CD14-positive monocyte (primary cell): ENCODE measurements at regions not wholly inside any gene's neighbourhood (a gene's known extent, or its start where the extent isn't known, plus 50 kb on each side); places are given as distances from the start of the nearest gene placed in this dataset.

ENCODE experiments used
- DNase-seq, 3 donors: peaks; one replicate each; pipeline ENCODE4 v3.0.0-alpha.2; 2011 to 2022
- H2AFZ ChIP-seq: 2 replicates; pipeline ENCODE4 v1.6.0; 2012; ENCODE audit warnings: mild to moderate bottlenecking, low read depth, low read length, inconsistent platforms; ENCODE audit not compliant: insufficient read depth, poor library complexity, severe bottlenecking
- H3K27ac ChIP-seq, 2 donors: 1 replicate in 1 of 2; 2 replicates in 1 of 2; pipeline ENCODE4 v1.5.1; 2012 to 2013; ENCODE audit warnings: low read length in 2 of 2, control low read depth in 1 of 2, inconsistent platforms in 1 of 2, low read depth in 1 of 2, mild to moderate bottlenecking in 1 of 2
- H3K27me3 ChIP-seq, 2 donors: one replicate each; pipeline versions ENCODE4 v1.6.0 to v1.6.1; 2011 to 2013; ENCODE audit warnings: low read length in 2 of 2; ENCODE audit not compliant: control insufficient read depth in 2 of 2, insufficient read depth in 2 of 2
- H3K36me3 ChIP-seq, 2 donors: replicated peaks in 1 of 2; 1 replicate in 1 of 2; 2 replicates in 1 of 2; pipeline versions ENCODE4 v1.5.1 to v1.6.1; 2012 to 2013; ENCODE audit warnings: low read length in 2 of 2, control low read depth in 1 of 2, inconsistent platforms in 1 of 2, mild to moderate bottlenecking in 1 of 2; ENCODE audit not compliant: insufficient read depth in 2 of 2, control insufficient read depth in 1 of 2
- H3K4me1 ChIP-seq, 2 donors: 1 replicate in 1 of 2; 2 replicates in 1 of 2; pipeline versions ENCODE4 v1.5.1 to v1.6.1; 2012 to 2013; ENCODE audit warnings: low read length in 2 of 2, control low read depth in 1 of 2, inconsistent platforms in 1 of 2, mild to moderate bottlenecking in 1 of 2, moderate library complexity in 1 of 2; ENCODE audit not compliant: insufficient read depth in 2 of 2, control insufficient read depth in 1 of 2
- H3K4me2 ChIP-seq: replicated peaks from 2 replicates; pipeline ENCODE3; 2012; ENCODE audit warnings: low read length, moderate library complexity, mild to moderate bottlenecking; ENCODE audit not compliant: poor library complexity, severe bottlenecking; ENCODE audit errors: extremely low read depth
- H3K4me3 ChIP-seq, 3 experiments: fragments of 200-600 bp in 1 of 3; sonication (generic) in 1 of 3; replicated peaks in 1 of 3; 1 replicate in 2 of 3; 2 replicates in 1 of 3; pipeline ENCODE4 v1.5.1; 2011 to 2013; ENCODE audit warnings: low read length in 3 of 3, mild to moderate bottlenecking in 3 of 3, control low read depth in 2 of 3, low read depth in 2 of 3, inconsistent platforms in 1 of 3, moderate library complexity in 1 of 3
- H3K79me2 ChIP-seq: 2 replicates; pipeline ENCODE4 v1.6.0; 2012; ENCODE audit warnings: mild to moderate bottlenecking, control low read depth, inconsistent platforms, low read length, moderate library complexity; ENCODE audit not compliant: insufficient read depth
- H3K9ac ChIP-seq: 2 replicates; pipeline ENCODE4 v1.6.0; 2017; ENCODE audit warnings: low read length, mild to moderate bottlenecking; ENCODE audit not compliant: insufficient read depth, poor library complexity, severe bottlenecking
- H3K9me3 ChIP-seq, 2 donors: replicated peaks in 1 of 2; 1 replicate in 1 of 2; 2 replicates in 1 of 2; pipeline versions ENCODE4 v1.5.1 to v1.6.1; 2012 to 2013; ENCODE audit warnings: low read length in 2 of 2, control low read depth in 1 of 2; ENCODE audit not compliant: control insufficient read depth in 1 of 2, insufficient read depth in 1 of 2
- H4K20me1 ChIP-seq: 2 replicates; pipeline ENCODE4 v1.6.0; 2012; ENCODE audit warnings: mild to moderate bottlenecking, low read length, control low read depth, moderate library complexity; ENCODE audit not compliant: insufficient read depth
- H3K27ac Mint-ChIP-seq, 7 donors: one replicate each; pipeline ENCODE4 v1.8.0; 2020; ENCODE audit warnings: mild to moderate bottlenecking in 7 of 7, mixed read lengths in 7 of 7, moderate library complexity in 6 of 7, inconsistent platforms in 2 of 7
- H3K27me3 Mint-ChIP-seq, 3 donors: one replicate each; pipeline ENCODE4 v1.8.0; 2021 to 2022; ENCODE audit warnings: low read depth in 3 of 3, mild to moderate bottlenecking in 3 of 3, mixed read lengths in 3 of 3, moderate library complexity in 3 of 3, inconsistent platforms in 1 of 3
- H3K36me3 Mint-ChIP-seq, 2 donors: one replicate each; pipeline ENCODE4 v1.8.0; 2020; ENCODE audit warnings: mixed read lengths in 2 of 2, inconsistent platforms in 1 of 2, mild to moderate bottlenecking in 1 of 2
- H3K4me1 Mint-ChIP-seq: one replicate; pipeline ENCODE4 v1.8.0; 2020; ENCODE audit warnings: mild to moderate bottlenecking, mixed read lengths
- H3K4me3 Mint-ChIP-seq, 2 donors: one replicate each; pipeline ENCODE4 v1.8.0; 2020; ENCODE audit warnings: mild to moderate bottlenecking in 2 of 2, mixed read lengths in 2 of 2, moderate library complexity in 1 of 2
- H3K9me3 Mint-ChIP-seq, 7 donors: one replicate each; pipeline ENCODE4 v1.8.0; 2020 to 2022; ENCODE audit warnings: mixed read lengths in 7 of 7, mild to moderate bottlenecking in 6 of 7, moderate library complexity in 6 of 7, inconsistent platforms in 2 of 7
- WGBS: methylation state at CpG from one replicate; pipeline ENCODE4 v1.1.5; 2013; ENCODE audit warnings: missing lambda C conversion rate; ENCODE audit not compliant: insufficient coverage; 5-methylcytosine and 5-hydroxymethylcytosine counted together
- intact Hi-C, 2 donors: fragments of 100-400 bp; cut with micrococcal nuclease; formaldehyde crosslinking; loops; one replicate each; pipeline versions ENCODE4 v1.15.0 to v1.15.1; 2023
- TF ChIP-seq, protein P1 (sequence below): fragments of 200-600 bp; IDR thresholded peaks from one replicate; pipeline ENCODE4 v1.8.0; 2022; ENCODE audit warnings: antibody characterized with exemption, mild to moderate bottlenecking

DNA sequence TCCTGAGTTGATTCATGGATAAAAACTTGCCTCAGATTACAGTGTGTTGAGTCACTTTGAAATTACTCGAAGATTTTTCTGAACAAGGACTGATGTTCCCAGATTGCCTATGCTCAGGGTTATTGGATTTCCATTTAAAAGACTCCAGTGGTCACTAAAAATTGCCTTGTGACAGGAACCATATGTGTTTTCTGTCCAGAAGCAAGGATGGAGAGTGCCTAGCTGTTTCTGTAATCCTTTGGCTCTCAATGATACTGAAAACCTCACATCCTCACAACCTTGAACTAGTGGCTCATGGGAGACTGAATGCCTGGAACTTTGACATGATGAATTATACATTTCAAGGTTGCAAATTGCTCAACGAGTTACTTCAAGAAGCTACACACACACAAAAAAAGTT lies 1271.8 kb downstream of the BRINP3 start:
- Histone ChIP-seq H3K4me2 (no peak overlapping the region), H3K9ac (no peak overlapping the region), H4K20me1 (no peaks in the 10 kb centered on the region), H3K4me3 (no peak overlapping the region), H2AFZ (no peak overlapping the region), H3K4me1 (no peaks in the 10 kb centered on the region), H3K36me3 (no peaks in the 10 kb centered on the region), H3K79me2 (no peaks in the 10 kb centered on the region), H3K27me3 (no peaks in the 10 kb centered on the region), H3K9me3 (no peaks in the 10 kb centered on the region), H3K27ac (no peak overlapping the region)
- Mint-ChIP-seq H3K9me3 (peaks cover 0 to 7% (median 3%) of the 10 kb centered on the region in 7 donors), H3K27me3 (no peaks in the 10 kb centered on the region), H3K36me3 (no peaks in the 10 kb centered on the region), H3K27ac (no peak overlapping the region), H3K4me1 (no peaks in the 10 kb centered on the region), H3K4me3 (no peak overlapping the region)
- TF ChIP-seq, protein P1, sequence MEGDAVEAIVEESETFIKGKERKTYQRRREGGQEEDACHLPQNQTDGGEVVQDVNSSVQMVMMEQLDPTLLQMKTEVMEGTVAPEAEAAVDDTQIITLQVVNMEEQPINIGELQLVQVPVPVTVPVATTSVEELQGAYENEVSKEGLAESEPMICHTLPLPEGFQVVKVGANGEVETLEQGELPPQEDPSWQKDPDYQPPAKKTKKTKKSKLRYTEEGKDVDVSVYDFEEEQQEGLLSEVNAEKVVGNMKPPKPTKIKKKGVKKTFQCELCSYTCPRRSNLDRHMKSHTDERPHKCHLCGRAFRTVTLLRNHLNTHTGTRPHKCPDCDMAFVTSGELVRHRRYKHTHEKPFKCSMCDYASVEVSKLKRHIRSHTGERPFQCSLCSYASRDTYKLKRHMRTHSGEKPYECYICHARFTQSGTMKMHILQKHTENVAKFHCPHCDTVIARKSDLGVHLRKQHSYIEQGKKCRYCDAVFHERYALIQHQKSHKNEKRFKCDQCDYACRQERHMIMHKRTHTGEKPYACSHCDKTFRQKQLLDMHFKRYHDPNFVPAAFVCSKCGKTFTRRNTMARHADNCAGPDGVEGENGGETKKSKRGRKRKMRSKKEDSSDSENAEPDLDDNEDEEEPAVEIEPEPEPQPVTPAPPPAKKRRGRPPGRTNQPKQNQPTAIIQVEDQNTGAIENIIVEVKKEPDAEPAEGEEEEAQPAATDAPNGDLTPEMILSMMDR: no peak
- DNase-seq: no peak
- intact Hi-C loops: no loop called here
- WGBS: 80% methylated on average over 1 of the region's 2 CpGs

DNA sequence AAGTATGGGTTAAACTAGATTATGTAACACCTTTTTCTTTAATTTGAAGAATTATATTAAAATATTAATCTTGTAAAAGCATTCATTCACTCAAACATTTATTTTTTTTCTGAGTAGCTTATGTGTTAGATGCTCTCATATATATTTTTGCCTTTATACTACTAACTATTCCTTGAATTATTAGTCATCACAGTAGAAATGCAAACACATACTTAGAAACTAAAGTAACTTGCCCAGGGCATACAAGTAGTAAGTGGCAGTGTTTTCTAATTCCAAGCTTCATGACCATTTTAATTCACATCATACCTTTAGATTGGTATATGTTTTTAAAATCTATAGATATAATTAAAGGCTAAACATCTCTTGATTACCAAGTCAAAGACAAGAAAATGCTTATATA lies 1271.0 kb downstream of the BRINP3 start:
- no peaks in the 10 kb centered on the region for H3K27me3 ChIP-seq
- Mint-ChIP-seq H3K4me1 (no peaks in the 10 kb centered on the region), H3K36me3 (no peaks in the 10 kb centered on the region), H3K4me3 (no peak overlapping the region), H3K27ac (no peak overlapping the region), H3K9me3 (peaks cover 0 to 7% (median 3%) of the 10 kb centered on the region in 7 donors), H3K27me3 (no peaks in the 10 kb centered on the region)
- H3K9me3 ChIP-seq: no peaks in the 10 kb centered on the region
- intact Hi-C loops: no loop called here
- no peak overlapping the region for H3K4me3 ChIP-seq
- no peak overlapping the region for H3K4me2 ChIP-seq
- H3K4me1 ChIP-seq: no peaks in the 10 kb centered on the region
- no peaks in the 10 kb centered on the region for H3K36me3 ChIP-seq
- TF ChIP-seq, protein P1: no peak
- no peak overlapping the region for H3K27ac ChIP-seq
- no peak for DNase-seq
- no peaks in the 10 kb centered on the region for H3K79me2 ChIP-seq
- H3K9ac ChIP-seq: no peak overlapping the region
- H2AFZ ChIP-seq: no peak overlapping the region
- H4K20me1 ChIP-seq: no peaks in the 10 kb centered on the region
